ENCODE measurements at regions not wholly inside any gene's neighbourhood (a gene's known extent, or its start where the extent isn't known, plus 50 kb on each side); places are given as distances from the start of the nearest gene placed in this dataset.

- H3K4me1 ChIP-seq (ENCODE audit: insufficient read depth, low read length), result no peaks in the 10 kb centered on the region
- ATAC-seq (ENCODE audit: insufficient read depth, low read depth) (no peak), DNase-seq (no peak)
- no peak overlapping the region for H3K4me3 ChIP-seq (ENCODE audit: low read depth in 1 of 2, low read length in 2 of 2)
- no peak overlapping the region for H3K9ac ChIP-seq (ENCODE audit: low read depth, low read length)
- no peak overlapping the region for H3K4me2 ChIP-seq (ENCODE audit: insufficient read depth, low read length)
- H3K79me2 ChIP-seq (ENCODE audit: insufficient read depth, low read length), result no peaks in the 10 kb centered on the region
- H2AFZ ChIP-seq (ENCODE audit: low read depth, low read length), result no peak overlapping the region
- no peaks in the 10 kb centered on the region for H3K36me3 ChIP-seq (ENCODE audit: insufficient read depth, low read length)
- no peaks in the 10 kb centered on the region for H4K20me1 ChIP-seq (ENCODE audit: insufficient read depth, low read length)
- H3K9me3 ChIP-seq (ENCODE audit: insufficient read depth, low read length, severe bottlenecking), result no peaks in the 10 kb centered on the region
- no peaks in the 10 kb centered on the region for H3K27me3 ChIP-seq (ENCODE audit: insufficient read depth, low read length, poor library complexity)
- TF ChIP-seq CTCF (IDR thresholded peaks at IDR 0.05; ENCODE audit: borderline replicate concordance, extremely low read depth, low read length, poor library complexity, severe bottlenecking), result no peak
- TF ChIP-seq EZH2 (IDR thresholded peaks at IDR 0.05; ENCODE audit: borderline replicate concordance, low read depth, low read length, severe bottlenecking), result no peak
- H3K27ac ChIP-seq (ENCODE audit: low read length), result no peak overlapping the region
These were observed 410.3 kb downstream of the SLC6A15 start for GRCh38 chr12:84502180-84502860.

GRCh38 chr12:84497819-84498218 lies 414.8 kb downstream of the SLC6A15 start:
- Histone ChIP-seq H3K36me3 (ENCODE audit: insufficient read depth, low read length) (no peaks in the 10 kb centered on the region), H3K9ac (ENCODE audit: low read depth, low read length) (no peak overlapping the region), H2AFZ (ENCODE audit: low read depth, low read length) (no peak overlapping the region), H3K4me3 (ENCODE audit: low read depth in 1 of 2, low read length in 2 of 2) (no peak overlapping the region), H3K4me1 (ENCODE audit: insufficient read depth, low read length) (no peaks in the 10 kb centered on the region), H3K4me2 (ENCODE audit: insufficient read depth, low read length) (no peak overlapping the region), H3K9me3 (ENCODE audit: insufficient read depth, low read length, severe bottlenecking) (no peaks in the 10 kb centered on the region), H3K79me2 (ENCODE audit: insufficient read depth, low read length) (no peaks in the 10 kb centered on the region), H3K27me3 (ENCODE audit: insufficient read depth, low read length, poor library complexity) (no peaks in the 10 kb centered on the region), H4K20me1 (ENCODE audit: insufficient read depth, low read length) (no peaks in the 10 kb centered on the region), H3K27ac (ENCODE audit: low read length) (no peak overlapping the region)
- ATAC-seq (ENCODE audit: insufficient read depth, low read depth), result no peak
- DNase-seq, result no peak
- TF ChIP-seq CTCF (IDR thresholded peaks at IDR 0.05; ENCODE audit: borderline replicate concordance, extremely low read depth, low read length, poor library complexity, severe bottlenecking) (no peak), EZH2 (IDR thresholded peaks at IDR 0.05; ENCODE audit: borderline replicate concordance, low read depth, low read length, severe bottlenecking) (no peak)

- H3K4me1 ChIP-seq (ENCODE audit: insufficient read depth, low read length), result no peaks in the 10 kb centered on the region
- DNase-seq (no peak), ATAC-seq (ENCODE audit: insufficient read depth, low read depth) (no peak)
- H3K4me2 ChIP-seq (ENCODE audit: insufficient read depth, low read length), result no peak overlapping the region
- no peak overlapping the region for H3K4me3 ChIP-seq (ENCODE audit: low read depth in 1 of 2, low read length in 2 of 2)
- no peaks in the 10 kb centered on the region for H3K79me2 ChIP-seq (ENCODE audit: insufficient read depth, low read length)
- no peak overlapping the region for H3K9ac ChIP-seq (ENCODE audit: low read depth, low read length)
- H3K36me3 ChIP-seq (ENCODE audit: insufficient read depth, low read length), result no peaks in the 10 kb centered on the region
- no peaks in the 10 kb centered on the region for H4K20me1 ChIP-seq (ENCODE audit: insufficient read depth, low read length)
- H3K27ac ChIP-seq (ENCODE audit: low read length), result no peak overlapping the region
- TF ChIP-seq EZH2 (IDR thresholded peaks at IDR 0.05; ENCODE audit: borderline replicate concordance, low read depth, low read length, severe bottlenecking), result no peak
- no peak for TF ChIP-seq CTCF (IDR thresholded peaks at IDR 0.05; ENCODE audit: borderline replicate concordance, extremely low read depth, low read length, poor library complexity, severe bottlenecking)
- H3K27me3 ChIP-seq (ENCODE audit: insufficient read depth, low read length, poor library complexity), result no peaks in the 10 kb centered on the region
- no peak overlapping the region for H2AFZ ChIP-seq (ENCODE audit: low read depth, low read length)
- no peaks in the 10 kb centered on the region for H3K9me3 ChIP-seq (ENCODE audit: insufficient read depth, low read length, severe bottlenecking)
These were observed 416.9 kb downstream of the SLC6A15 start for GRCh38 chr12:84495711-84496110.

All from DND-41 (cell line).